Natural killer cell treated with Interleukin-12 subunit alpha and Interleukin-12 subunit beta and Interleukin-15 and Interleukin-18, amount 100 ng/mL, for 72 hours (primary cell): ENCODE measurements at regions not wholly inside any gene's neighbourhood (a gene's known extent, or its start where the extent isn't known, plus 50 kb on each side); places are given as distances from the start of the nearest gene placed in this dataset.
"Not testable (repeated sequence)": the region's sequence is repeated elsewhere in the genome, so short reads cannot be mapped to it uniquely, and the experiment has no call there.

Experiments
- ATAC-seq, 2 donors: fragments of 150-1000 bp; cut with Tn5 transposase in 1 of 2; sonication (Bioruptor Pico), chemical (Tn5 transposase) in 1 of 2; 2 replicates each; pipeline ENCODE4 v1.10.0; 2021
- DNase-seq: peaks from one replicate; pipeline ENCODE4 v3.0.0; 2022; ENCODE audit warnings: low spot score
- H3K27ac Mint-ChIP-seq, 2 donors: 1 replicate in 1 of 2; 2 replicates in 1 of 2; pipeline ENCODE4 v1.8.0; 2022; ENCODE audit warnings: mixed read lengths in 2 of 2, mild to moderate bottlenecking in 1 of 2, moderate library complexity in 1 of 2
- H3K27me3 Mint-ChIP-seq, 2 donors: 1 replicate in 1 of 2; 2 replicates in 1 of 2; pipeline ENCODE4 v1.8.0; 2022; ENCODE audit warnings: mixed read lengths in 2 of 2
- H3K36me3 Mint-ChIP-seq: one replicate; pipeline ENCODE4 v1.8.0; 2022; ENCODE audit warnings: mixed read lengths
- H3K4me1 Mint-ChIP-seq, 2 donors: 1 replicate in 1 of 2; 2 replicates in 1 of 2; pipeline ENCODE4 v1.8.0; 2022; ENCODE audit warnings: low read depth in 2 of 2, mixed read lengths in 2 of 2, mild to moderate bottlenecking in 1 of 2
- H3K4me3 Mint-ChIP-seq: one replicate; pipeline ENCODE4 v1.8.0; 2022; ENCODE audit warnings: mixed read lengths
- H3K9me3 Mint-ChIP-seq: 2 replicates; pipeline ENCODE4 v1.8.0; 2022; ENCODE audit warnings: mixed read lengths

- H3K9me3 Mint-ChIP-seq: no peaks in the 10 kb centered on the region
- no peak overlapping the region for H3K27ac Mint-ChIP-seq
- peaks cover 0 to 2% of the 10 kb centered on the region in 2 donors for H3K4me1 Mint-ChIP-seq
- H3K36me3 Mint-ChIP-seq: no peaks in the 10 kb centered on the region
- H3K4me3 Mint-ChIP-seq: no peak overlapping the region
- no peak for ATAC-seq
- peaks cover 4 to 10% of the 10 kb centered on the region in 2 donors for H3K27me3 Mint-ChIP-seq
- DNase-seq: no peak
These were observed 66.2 kb downstream of the SC5D start for GRCh38 chr11:121358760-121359159.

DNA sequence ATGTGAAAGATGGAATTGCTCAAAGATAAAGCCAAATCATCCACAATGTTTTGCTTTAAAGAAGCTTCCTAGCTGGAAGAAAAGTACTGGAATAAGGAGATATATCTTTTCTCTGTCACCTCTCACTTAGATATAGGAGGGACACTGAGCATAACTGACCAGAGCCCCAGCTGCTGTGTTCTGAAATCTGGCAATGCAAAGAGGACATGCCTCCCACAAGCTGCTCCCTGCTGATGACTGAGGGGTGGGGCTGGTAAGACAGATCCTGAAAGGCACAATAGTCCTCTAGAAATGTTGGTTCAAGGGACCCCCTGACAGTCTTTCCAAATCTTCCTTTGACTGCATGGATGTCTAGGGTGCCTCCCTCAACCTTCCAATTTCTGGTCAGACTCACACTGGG, 67.0 kb downstream of the SC5D start:
- Mint-ChIP-seq H3K4me1 (peaks cover 0 to 2% of the 10 kb centered on the region in 2 donors), H3K9me3 (no peaks in the 10 kb centered on the region), H3K4me3 (no peak overlapping the region), H3K27ac (no peak overlapping the region), H3K36me3 (no peaks in the 10 kb centered on the region), H3K27me3 (peaks cover 4 to 9% of the 10 kb centered on the region in 2 donors)
- ATAC-seq (no peak), DNase-seq (no peak)

GRCh38 chr11:121362955-121363354, 70.4 kb downstream of the SC5D start:
- DNase-seq, H3K27me3 Mint-ChIP-seq, ATAC-seq, H3K4me3 Mint-ChIP-seq, H3K9me3 Mint-ChIP-seq, H3K36me3 Mint-ChIP-seq: not testable (repeated sequence)
- peak overlapping the region in 1 of 2 donors; percentile 56 for H3K27ac Mint-ChIP-seq
- peaks cover 9 to 13% of the 10 kb centered on the region in 2 donors for H3K4me1 Mint-ChIP-seq

DNA sequence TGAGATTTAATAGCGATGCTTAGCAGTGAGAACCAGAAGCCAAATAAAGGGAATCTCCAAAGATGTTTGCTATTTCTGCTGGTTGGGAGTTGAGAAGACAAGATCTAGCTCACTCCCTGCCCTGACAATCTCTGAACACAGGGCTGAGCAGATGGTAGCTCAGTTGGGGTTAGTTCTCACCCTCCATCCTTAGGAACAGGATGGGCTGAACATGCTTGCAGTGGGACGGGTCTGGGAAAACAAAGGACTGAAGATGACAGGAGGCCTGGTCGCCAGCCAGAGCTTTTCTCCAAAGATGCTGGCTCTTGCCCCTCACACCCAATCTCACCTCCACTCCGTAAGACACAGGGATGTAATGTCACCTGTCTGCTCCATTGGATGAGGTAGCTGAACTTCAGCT, 72.7 kb downstream of the SC5D start:
- H3K4me3 Mint-ChIP-seq: no peak overlapping the region
- H3K4me1 Mint-ChIP-seq: peaks cover 16 to 17% of the 10 kb centered on the region in 2 donors
- H3K27ac Mint-ChIP-seq: no peak overlapping the region
- no peaks in the 10 kb centered on the region for H3K36me3 Mint-ChIP-seq
- ATAC-seq (peak in 1 of 2 donors; percentile 36), DNase-seq (no peak)
- H3K27me3 Mint-ChIP-seq: no peaks in the 10 kb centered on the region
- H3K9me3 Mint-ChIP-seq: no peaks in the 10 kb centered on the region

GRCh38 chr11:121366038-121366437, 73.5 kb downstream of the SC5D start:
- ATAC-seq (no peak), DNase-seq (no peak)
- H3K4me1 Mint-ChIP-seq: peaks cover 16 to 17% of the 10 kb centered on the region in 2 donors
- no peak overlapping the region for H3K27ac Mint-ChIP-seq
- no peaks in the 10 kb centered on the region for H3K36me3 Mint-ChIP-seq
- no peaks in the 10 kb centered on the region for H3K27me3 Mint-ChIP-seq
- H3K4me3 Mint-ChIP-seq: no peak overlapping the region
- H3K9me3 Mint-ChIP-seq: no peaks in the 10 kb centered on the region

DNA sequence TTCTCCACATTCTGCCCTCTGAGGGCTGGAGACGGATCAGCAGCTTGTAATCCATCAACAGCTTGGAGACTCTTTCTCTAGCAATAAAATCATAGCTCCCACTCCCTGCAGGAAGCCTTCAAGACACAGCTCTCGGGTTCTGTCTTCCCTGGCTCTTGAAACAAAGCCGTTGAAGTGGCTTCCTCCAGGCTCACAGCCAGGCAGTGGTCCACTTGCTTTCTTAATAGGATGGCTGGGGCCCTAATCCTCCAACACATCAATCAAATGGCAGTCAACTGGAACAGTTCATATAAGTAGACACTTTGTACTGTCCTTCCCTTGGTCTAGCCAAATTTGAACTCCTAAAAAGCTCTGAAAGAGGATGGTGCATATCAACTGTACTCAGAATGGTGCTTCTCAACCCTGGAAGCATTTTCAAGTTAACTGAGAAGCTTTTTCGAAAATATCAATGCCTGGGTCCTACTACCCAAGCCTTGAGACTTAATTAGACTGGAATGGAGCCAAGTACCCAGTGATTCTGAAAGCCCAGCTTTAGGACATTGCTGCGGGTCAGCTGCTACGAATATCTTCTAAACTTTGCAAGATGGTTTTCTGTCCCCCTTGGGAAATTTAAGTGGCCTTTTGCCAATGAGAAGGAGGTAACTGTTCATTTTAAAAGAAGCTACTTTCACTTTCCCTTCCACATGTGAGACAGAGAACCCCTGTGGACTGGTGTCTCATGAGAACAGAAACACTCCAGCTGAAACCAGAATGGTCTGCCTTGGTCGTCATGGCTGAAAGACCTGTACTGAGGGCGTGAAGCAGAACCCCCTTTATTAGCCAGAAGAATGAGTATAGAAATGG, 74.7 kb downstream of the SC5D start:
- ATAC-seq (peak; percentile 68 to 78), DNase-seq (no peak)
- Mint-ChIP-seq H3K9me3 (no peaks in the 10 kb centered on the region), H3K4me1 (peaks cover 16 to 17% of the 10 kb centered on the region in 2 donors), H3K27ac (peak overlapping the region; percentile 12 to 34), H3K4me3 (peak overlapping the region; percentile 30), H3K27me3 (no peaks in the 10 kb centered on the region), H3K36me3 (no peaks in the 10 kb centered on the region)

GRCh38 chr11:121367844-121368225, 75.3 kb downstream of the SC5D start:
- Mint-ChIP-seq H3K4me1 (peaks cover 16 to 21% of the 10 kb centered on the region in 2 donors), H3K4me3 (peak overlapping the region; percentile 30), H3K36me3 (no peaks in the 10 kb centered on the region), H3K27me3 (no peaks in the 10 kb centered on the region), H3K27ac (peak overlapping the region; percentile 12 to 34), H3K9me3 (no peaks in the 10 kb centered on the region)
- DNase-seq: no peak
- no peak for ATAC-seq

DNA sequence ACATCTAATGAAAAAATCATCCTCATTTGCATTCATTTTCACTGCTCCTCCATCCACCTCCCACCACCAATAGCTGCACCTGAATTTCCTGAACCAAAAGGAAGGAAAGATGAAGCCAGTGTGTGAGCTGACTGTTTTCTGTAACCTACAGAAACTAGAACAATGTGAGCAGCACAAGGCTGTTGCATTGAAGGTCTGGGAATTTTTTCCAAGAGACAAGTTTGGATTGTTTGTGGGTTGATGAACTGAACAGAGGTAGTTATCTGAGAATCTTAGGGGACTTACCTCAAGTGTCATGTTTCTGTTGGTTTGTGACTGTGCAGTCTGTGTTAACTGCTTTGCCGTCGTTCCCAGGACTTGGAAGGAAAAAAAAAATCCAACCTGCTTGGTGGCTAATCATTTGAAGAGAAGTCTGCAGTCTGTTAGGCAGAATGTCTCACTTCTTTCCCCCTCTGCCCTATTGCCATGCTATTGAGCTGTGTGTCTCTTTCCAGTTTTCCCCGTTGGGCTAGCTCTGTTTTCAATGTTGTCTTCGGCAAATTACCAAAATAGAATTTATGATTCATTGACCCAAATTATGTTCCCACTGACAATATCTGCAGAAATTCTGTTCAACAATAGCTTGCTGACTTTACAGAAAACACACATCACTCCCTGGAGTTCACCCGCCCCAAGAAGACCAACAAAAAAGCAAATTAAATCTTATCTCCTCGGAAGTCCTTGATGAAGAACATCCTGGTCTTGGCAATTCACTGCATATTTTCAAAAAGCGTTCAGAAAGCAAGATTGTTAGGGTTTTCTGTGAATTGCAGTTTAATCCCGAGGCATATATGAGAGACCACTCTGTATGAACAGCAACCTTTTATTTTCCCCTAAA, 76.0 kb downstream of the SC5D start:
- H3K4me3 Mint-ChIP-seq: no peak overlapping the region

GRCh38 chr11:121369366-121369765, 76.8 kb downstream of the SC5D start:
- Mint-ChIP-seq H3K9me3 (no peaks in the 10 kb centered on the region), H3K27me3 (no peaks in the 10 kb centered on the region), H3K4me3 (no peak overlapping the region), H3K27ac (no peak overlapping the region), H3K4me1 (peaks cover 16 to 27% of the 10 kb centered on the region in 2 donors), H3K36me3 (no peaks in the 10 kb centered on the region)
- ATAC-seq (no peak), DNase-seq (no peak)

More for the DNA sequence above, 76.0 kb downstream of the SC5D start:
- peak overlapping the region in 1 of 2 donors; percentile 12 for H3K27ac Mint-ChIP-seq
- DNase-seq (no peak), ATAC-seq (no peak)
- H3K9me3 Mint-ChIP-seq: no peaks in the 10 kb centered on the region
- H3K36me3 Mint-ChIP-seq: no peaks in the 10 kb centered on the region
- H3K4me1 Mint-ChIP-seq: peaks cover 16 to 27% of the 10 kb centered on the region in 2 donors
- no peaks in the 10 kb centered on the region for H3K27me3 Mint-ChIP-seq

- Mint-ChIP-seq H3K27ac (no peak overlapping the region), H3K4me1 (peaks cover 14 to 23% of the 10 kb centered on the region in 2 donors)
These were observed 79.5 kb downstream of the SC5D start for GRCh38 chr11:121372028-121372427.

GRCh38 chr11:121372671-121373429, 79.3 kb upstream of the SORL1 start:
- no peak overlapping the region for H3K27ac Mint-ChIP-seq
- H3K4me1 Mint-ChIP-seq: peaks cover 7 to 18% of the 10 kb centered on the region in 2 donors
- DNase-seq (no peak), ATAC-seq (no peak)
- no peaks in the 10 kb centered on the region for H3K36me3 Mint-ChIP-seq
- H3K4me3 Mint-ChIP-seq: no peak overlapping the region
- H3K27me3 Mint-ChIP-seq: no peaks in the 10 kb centered on the region
- H3K9me3 Mint-ChIP-seq: no peaks in the 10 kb centered on the region

More at GRCh38 chr11:121372028-121372427, 79.5 kb downstream of the SC5D start:
- DNase-seq (no peak), ATAC-seq (no peak)
- Mint-ChIP-seq H3K4me3 (no peak overlapping the region), H3K9me3 (no peaks in the 10 kb centered on the region), H3K36me3 (no peaks in the 10 kb centered on the region), H3K27me3 (no peaks in the 10 kb centered on the region)

DNA sequence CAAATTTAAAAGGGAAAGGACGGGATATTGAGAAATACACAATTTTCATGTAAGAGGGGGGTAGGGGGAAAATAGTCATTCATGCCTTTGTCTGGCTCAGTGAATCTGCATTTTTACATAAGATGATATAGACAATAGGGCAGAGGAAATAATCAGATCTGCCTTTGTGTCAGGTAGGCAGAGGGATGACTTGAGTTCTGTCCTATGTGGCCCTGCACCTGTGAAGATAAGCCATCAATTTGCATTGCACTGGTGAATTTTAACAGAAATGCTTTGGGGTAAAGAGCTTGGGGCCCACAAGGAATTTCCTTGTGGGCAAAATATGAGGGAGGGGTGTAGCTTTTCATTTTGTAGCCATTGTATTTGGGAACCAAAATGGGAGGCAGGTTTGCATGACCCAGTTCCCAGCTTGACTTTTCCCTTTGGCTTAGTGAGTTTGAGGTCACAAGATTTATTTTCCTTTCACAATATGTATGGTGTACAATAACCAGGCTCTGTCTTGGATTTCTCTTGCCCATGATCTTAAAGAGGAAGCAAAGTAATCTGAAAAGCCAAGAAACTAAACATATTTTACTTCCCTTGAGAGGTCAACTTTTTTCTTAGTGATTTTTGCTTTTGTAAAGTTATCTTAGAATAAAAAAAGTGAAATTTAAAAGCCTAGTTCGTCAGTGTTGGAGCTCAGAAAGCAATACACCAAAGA, 77.7 kb upstream of the SORL1 start:
- no peaks in the 10 kb centered on the region for H3K36me3 Mint-ChIP-seq
- no peaks in the 10 kb centered on the region for H3K9me3 Mint-ChIP-seq
- no peaks in the 10 kb centered on the region for H3K27me3 Mint-ChIP-seq
- DNase-seq: no peak
- no peak for ATAC-seq
- H3K4me1 Mint-ChIP-seq: peaks cover 0 to 19% of the 10 kb centered on the region in 2 donors
- no peak overlapping the region for H3K4me3 Mint-ChIP-seq
- no peak overlapping the region for H3K27ac Mint-ChIP-seq

DNA sequence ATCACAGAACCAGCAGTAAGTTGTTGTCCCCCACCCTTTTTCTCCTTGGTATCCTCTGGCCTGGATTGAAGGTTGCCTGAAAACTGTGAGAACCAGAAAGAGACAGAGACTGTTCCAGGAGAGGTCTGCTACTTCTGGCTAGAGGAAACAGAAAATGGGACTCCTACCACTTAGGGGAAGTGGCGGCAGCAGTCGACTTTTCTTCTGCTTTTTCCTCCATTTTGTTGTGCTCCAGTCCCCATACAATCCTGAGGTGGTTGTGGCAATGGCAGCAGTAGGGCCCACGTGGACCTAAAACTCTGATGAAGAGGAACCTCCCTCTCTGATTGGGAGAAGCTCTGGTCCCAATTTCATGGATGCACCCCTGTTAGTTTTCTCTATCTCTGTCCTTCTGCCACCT, 76.0 kb upstream of the SORL1 start:
- H3K27me3 Mint-ChIP-seq: no peaks in the 10 kb centered on the region
- no peak overlapping the region for H3K4me3 Mint-ChIP-seq
- no peaks in the 10 kb centered on the region for H3K36me3 Mint-ChIP-seq
- no peak for DNase-seq
- H3K4me1 Mint-ChIP-seq: peaks cover 0 to 19% of the 10 kb centered on the region in 2 donors
- H3K9me3 Mint-ChIP-seq: no peaks in the 10 kb centered on the region
- H3K27ac Mint-ChIP-seq: no peak overlapping the region
- no peak for ATAC-seq
